ENCODE measurements at regions not wholly inside any gene's neighbourhood (a gene's known extent, or its start where the extent isn't known, plus 50 kb on each side); places are given as distances from the start of the nearest gene placed in this dataset.

DNA sequence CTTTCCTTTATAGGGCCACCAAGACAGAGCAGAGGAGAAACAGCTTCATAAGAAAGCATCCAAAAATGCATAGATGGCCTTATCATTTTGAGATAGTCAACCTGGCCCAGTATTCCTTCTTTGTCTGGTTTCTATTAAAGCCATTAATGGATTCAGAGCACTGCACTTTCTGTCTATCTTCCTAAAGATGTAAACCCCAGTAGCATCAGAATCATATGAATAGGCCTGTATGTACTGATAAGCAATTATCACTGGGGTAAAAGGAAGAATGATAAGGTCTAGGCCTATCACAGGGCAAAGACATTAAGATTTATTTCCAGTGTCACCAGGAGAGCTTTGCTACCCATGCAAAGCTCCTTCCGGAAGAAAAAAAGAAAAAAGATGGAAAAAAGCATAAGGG lies 432.5 kb upstream of the C9orf72 start:
- FAIRE-seq, result no peak
- no peak for TF ChIP-seq POU2F2 (IDR thresholded peaks at IDR 0.05; ENCODE audit: borderline replicate concordance, low read depth, low read length)
- TF ChIP-seq, protein P1, sequence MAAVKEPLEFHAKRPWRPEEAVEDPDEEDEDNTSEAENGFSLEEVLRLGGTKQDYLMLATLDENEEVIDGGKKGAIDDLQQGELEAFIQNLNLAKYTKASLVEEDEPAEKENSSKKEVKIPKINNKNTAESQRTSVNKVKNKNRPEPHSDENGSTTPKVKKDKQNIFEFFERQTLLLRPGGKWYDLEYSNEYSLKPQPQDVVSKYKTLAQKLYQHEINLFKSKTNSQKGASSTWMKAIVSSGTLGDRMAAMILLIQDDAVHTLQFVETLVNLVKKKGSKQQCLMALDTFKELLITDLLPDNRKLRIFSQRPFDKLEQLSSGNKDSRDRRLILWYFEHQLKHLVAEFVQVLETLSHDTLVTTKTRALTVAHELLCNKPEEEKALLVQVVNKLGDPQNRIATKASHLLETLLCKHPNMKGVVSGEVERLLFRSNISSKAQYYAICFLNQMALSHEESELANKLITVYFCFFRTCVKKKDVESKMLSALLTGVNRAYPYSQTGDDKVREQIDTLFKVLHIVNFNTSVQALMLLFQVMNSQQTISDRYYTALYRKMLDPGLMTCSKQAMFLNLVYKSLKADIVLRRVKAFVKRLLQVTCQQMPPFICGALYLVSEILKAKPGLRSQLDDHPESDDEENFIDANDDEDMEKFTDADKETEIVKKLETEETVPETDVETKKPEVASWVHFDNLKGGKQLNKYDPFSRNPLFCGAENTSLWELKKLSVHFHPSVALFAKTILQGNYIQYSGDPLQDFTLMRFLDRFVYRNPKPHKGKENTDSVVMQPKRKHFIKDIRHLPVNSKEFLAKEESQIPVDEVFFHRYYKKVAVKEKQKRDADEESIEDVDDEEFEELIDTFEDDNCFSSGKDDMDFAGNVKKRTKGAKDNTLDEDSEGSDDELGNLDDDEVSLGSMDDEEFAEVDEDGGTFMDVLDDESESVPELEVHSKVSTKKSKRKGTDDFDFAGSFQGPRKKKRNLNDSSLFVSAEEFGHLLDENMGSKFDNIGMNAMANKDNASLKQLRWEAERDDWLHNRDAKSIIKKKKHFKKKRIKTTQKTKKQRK (IDR thresholded peaks at IDR 0.05; ENCODE audit: low read depth, low read length), result no peak
- TF ChIP-seq, protein P2, sequence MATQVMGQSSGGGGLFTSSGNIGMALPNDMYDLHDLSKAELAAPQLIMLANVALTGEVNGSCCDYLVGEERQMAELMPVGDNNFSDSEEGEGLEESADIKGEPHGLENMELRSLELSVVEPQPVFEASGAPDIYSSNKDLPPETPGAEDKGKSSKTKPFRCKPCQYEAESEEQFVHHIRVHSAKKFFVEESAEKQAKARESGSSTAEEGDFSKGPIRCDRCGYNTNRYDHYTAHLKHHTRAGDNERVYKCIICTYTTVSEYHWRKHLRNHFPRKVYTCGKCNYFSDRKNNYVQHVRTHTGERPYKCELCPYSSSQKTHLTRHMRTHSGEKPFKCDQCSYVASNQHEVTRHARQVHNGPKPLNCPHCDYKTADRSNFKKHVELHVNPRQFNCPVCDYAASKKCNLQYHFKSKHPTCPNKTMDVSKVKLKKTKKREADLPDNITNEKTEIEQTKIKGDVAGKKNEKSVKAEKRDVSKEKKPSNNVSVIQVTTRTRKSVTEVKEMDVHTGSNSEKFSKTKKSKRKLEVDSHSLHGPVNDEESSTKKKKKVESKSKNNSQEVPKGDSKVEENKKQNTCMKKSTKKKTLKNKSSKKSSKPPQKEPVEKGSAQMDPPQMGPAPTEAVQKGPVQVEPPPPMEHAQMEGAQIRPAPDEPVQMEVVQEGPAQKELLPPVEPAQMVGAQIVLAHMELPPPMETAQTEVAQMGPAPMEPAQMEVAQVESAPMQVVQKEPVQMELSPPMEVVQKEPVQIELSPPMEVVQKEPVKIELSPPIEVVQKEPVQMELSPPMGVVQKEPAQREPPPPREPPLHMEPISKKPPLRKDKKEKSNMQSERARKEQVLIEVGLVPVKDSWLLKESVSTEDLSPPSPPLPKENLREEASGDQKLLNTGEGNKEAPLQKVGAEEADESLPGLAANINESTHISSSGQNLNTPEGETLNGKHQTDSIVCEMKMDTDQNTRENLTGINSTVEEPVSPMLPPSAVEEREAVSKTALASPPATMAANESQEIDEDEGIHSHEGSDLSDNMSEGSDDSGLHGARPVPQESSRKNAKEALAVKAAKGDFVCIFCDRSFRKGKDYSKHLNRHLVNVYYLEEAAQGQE (IDR thresholded peaks at IDR 0.05; ENCODE audit: low read depth, low read length), result no peak
- TF ChIP-seq, protein P3, sequence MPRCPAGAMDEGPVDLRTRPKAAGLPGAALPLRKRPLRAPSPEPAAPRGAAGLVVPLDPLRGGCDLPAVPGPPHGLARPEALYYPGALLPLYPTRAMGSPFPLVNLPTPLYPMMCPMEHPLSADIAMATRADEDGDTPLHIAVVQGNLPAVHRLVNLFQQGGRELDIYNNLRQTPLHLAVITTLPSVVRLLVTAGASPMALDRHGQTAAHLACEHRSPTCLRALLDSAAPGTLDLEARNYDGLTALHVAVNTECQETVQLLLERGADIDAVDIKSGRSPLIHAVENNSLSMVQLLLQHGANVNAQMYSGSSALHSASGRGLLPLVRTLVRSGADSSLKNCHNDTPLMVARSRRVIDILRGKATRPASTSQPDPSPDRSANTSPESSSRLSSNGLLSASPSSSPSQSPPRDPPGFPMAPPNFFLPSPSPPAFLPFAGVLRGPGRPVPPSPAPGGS (IDR thresholded peaks at IDR 0.05; ENCODE audit: borderline replicate concordance, insufficient read depth, low read depth, low read length, poor library complexity, severe bottlenecking), result no peak
- no peak for TF ChIP-seq KDM1A (IDR thresholded peaks at IDR 0.05; ENCODE audit: borderline replicate concordance)
- no peak for TF ChIP-seq STAT3 (IDR thresholded peaks at IDR 0.05; ENCODE audit: low read depth, low read length)
- TF ChIP-seq, protein P4, sequence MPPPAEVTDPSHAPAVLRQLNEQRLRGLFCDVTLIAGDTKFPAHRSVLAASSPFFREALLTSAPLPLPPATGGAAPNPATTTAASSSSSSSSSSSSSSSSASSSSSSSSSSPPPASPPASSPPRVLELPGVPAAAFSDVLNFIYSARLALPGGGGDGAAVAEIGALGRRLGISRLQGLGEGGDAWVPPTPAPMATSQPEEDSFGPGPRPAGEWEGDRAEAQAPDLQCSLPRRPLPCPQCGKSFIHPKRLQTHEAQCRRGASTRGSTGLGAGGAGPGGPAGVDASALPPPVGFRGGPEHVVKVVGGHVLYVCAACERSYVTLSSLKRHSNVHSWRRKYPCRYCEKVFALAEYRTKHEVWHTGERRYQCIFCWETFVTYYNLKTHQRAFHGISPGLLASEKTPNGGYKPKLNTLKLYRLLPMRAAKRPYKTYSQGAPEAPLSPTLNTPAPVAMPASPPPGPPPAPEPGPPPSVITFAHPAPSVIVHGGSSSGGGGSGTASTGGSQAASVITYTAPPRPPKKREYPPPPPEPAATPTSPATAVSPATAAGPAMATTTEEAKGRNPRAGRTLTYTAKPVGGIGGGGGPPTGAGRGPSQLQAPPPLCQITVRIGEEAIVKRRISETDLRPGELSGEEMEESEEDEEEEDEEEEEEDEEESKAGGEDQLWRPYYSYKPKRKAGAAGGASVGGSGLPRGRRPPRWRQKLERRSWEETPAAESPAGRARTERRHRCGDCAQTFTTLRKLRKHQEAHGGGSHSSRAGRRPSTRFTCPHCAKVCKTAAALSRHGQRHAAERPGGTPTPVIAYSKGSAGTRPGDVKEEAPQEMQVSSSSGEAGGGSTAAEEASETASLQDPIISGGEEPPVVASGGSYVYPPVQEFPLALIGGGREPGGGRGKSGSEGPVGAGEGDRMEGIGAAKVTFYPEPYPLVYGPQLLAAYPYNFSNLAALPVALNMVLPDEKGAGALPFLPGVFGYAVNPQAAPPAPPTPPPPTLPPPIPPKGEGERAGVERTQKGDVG (CRISPR knock-in tag; IDR thresholded peaks at IDR 0.05), result no peak
- no peak for TF ChIP-seq ZNF24 (IDR thresholded peaks at IDR 0.05)
- TF ChIP-seq, protein P5, sequence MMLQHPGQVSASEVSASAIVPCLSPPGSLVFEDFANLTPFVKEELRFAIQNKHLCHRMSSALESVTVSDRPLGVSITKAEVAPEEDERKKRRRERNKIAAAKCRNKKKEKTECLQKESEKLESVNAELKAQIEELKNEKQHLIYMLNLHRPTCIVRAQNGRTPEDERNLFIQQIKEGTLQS (IDR thresholded peaks at IDR 0.05; ENCODE audit: borderline replicate concordance, extremely low read depth, low read depth, low read length), result no peak
- TF ChIP-seq HDAC6 (IDR thresholded peaks at IDR 0.05; ENCODE audit: unreplicated experiment), result no peak
- TF ChIP-seq YY1 (IDR thresholded peaks at IDR 0.05; ENCODE audit: low read depth, low read length), result no peak
- TF ChIP-seq GATAD2B (conservative IDR thresholded peaks at IDR 0.05; ENCODE audit: low read depth), result no peak

More for the DNA sequence above, 432.5 kb upstream of the C9orf72 start:
- no peak overlapping the region for H3K4me2 ChIP-seq (ENCODE audit: control insufficient read depth, insufficient read depth)
- SMC1A ChIA-PET (ENCODE audit: uncharacterized antibody, unreplicated experiment), result no interaction called here
- WGBS (ENCODE audit: insufficient coverage, insufficient replicate concordance, low lambda C conversion rate, missing lambda C conversion rate), result 78% methylated on average over 1 of the region's 1 CpG
- no peak overlapping the region for H3K27ac ChIP-seq (ENCODE audit: control insufficient read depth, insufficient read depth)
- no peak overlapping the region for H3K4me3 ChIP-seq
- H3K27me3 ChIP-seq (replicated peaks in 1 of 2; ENCODE audit: control insufficient read depth in 2 of 2, insufficient read depth in 2 of 2, low read length in 1 of 2), result no peaks in the 10 kb centered on the region
- POLR2A ChIA-PET, result no interaction called here
- CTCF ChIA-PET, result no interaction called here
- H3K79me2 ChIP-seq (ENCODE audit: control insufficient read depth, insufficient read depth, low read length), result no peaks in the 10 kb centered on the region
- no peak for ATAC-seq
- no TSS peak for BruUV-seq (replicated peaks)
- H3K9ac ChIP-seq (ENCODE audit: control insufficient read depth, insufficient read depth, low read length), result no peak overlapping the region
- no peak for DNase-seq (ENCODE audit: low read depth, low spot score)
- H3K9me3 ChIP-seq (replicated peaks; ENCODE audit: control insufficient read depth, insufficient read depth, low read length), result no peaks in the 10 kb centered on the region
- no peaks in the 10 kb centered on the region for H3K36me3 ChIP-seq (ENCODE audit: control insufficient read depth in 2 of 2, insufficient read depth in 2 of 2, low read length in 1 of 2)
- H2AFZ ChIP-seq (ENCODE audit: control insufficient read depth, low read depth, low read length), result no peak overlapping the region
- no peaks in the 10 kb centered on the region for H4K20me1 ChIP-seq (ENCODE audit: control insufficient read depth, insufficient read depth)
- RAD21 ChIA-PET (ENCODE audit: unreplicated experiment), result no interaction called here
- H3K4me1 ChIP-seq (ENCODE audit: control insufficient read depth, insufficient read depth, low read length), result no peaks in the 10 kb centered on the region
- intact Hi-C loops (cut with micrococcal nuclease; ENCODE audit: unreplicated experiment), result no loop called here
- in situ Hi-C loops (cut with MboI), result no loop called here
